HG02623 (cell line): ENCODE measurements at regions not wholly inside any gene's neighbourhood (a gene's known extent, or its start where the extent isn't known, plus 50 kb on each side); places are given as distances from the start of the nearest gene placed in this dataset.

Experiments used
- ATAC-seq: cut with Tn5 transposase; IDR thresholded peaks from one replicate; pipeline ENCODE4 v1.9.1; 2021; ENCODE audit warnings: moderate library complexity; ENCODE audit not compliant: unreplicated experiment

- peak; percentile 99 for ATAC-seq
Observed at GRCh38 chr15:100703032-100703578, 100.7 kb downstream of the ASB7 start.

DNA sequence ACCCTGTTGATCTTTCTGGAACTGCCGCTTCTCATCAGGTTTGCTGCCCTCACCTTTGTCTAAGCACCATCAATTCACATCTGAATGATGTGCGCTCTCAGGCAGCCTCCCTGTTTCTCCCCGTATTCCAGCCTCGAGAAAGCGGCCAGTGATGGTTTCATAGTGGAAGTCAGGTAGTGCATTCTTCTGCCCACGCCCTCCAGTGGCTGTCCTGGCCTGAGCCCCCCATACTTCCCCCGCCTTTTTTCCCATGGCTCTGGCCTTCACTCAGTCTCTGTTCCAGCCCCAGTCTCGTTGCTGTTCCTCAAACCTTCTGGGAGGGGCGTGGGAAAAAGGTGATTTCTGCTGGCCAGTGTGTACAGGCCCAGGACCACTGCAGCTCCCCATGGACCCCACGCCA, 101.3 kb downstream of the ASB7 start:
- ATAC-seq, result no peak

DNA sequence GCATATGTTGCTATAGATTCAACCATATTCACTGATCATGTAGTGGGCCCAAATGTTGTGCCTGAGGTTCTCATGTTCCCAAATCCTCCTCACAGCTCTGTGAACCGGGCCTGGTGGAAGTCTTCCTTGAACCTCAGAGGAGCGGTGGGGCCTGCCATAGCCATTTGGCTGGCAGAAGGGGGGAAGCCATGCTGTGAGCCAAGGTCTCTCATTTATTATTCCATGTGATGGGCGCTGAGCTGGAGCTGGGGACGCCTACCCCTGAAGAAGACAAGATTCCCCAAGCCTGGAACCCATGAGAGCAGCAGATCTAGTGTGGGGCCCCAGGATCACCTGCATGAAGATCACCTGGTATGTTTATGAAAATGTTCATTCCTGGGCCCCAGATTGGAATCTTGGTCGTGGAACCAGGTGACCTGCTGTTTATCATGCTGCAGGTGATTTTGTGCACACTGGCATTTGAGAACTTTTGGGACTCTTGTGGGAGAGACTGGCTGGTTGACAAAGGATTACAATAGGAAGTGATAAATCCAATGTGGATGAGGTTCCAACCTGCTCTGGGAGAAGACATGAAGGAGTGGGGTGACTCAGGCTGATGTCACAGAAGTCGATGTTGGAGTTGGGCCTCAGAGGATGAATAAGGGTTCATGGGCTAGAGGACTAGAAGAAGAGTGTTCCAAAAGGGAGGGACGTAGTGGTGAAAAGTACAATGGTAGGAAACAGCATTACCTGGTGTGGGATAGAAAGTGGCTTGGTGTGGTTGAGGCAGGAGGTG, 102.1 kb downstream of the ASB7 start:
- no peak for ATAC-seq

DNA sequence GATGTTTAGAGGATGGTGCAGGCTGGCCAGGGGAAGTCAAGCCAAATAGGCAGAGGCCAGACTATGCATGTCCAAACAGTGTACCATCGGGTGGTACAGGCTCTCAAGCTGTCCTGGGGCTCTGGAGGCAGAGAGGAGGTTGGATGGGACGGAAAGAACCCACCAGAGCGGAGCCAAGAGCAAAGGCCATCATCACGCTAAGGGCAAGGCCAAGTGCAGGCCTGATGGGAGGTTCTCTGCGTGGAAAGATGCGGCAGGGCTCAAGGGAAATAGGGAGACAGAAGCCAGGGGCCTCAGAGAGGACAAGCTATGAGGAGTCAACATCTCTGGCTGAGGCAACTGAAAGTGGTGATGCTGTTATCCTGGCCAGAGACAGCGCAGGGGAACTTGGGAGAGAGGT, 102.7 kb downstream of the ASB7 start:
- no peak for ATAC-seq

- ATAC-seq, result no peak
Observed at GRCh38 chr15:100705841-100706240, 103.5 kb downstream of the ASB7 start.

- no peak for ATAC-seq
Observed at GRCh38 chr15:100707229-100707628, 104.8 kb downstream of the ASB7 start.

DNA sequence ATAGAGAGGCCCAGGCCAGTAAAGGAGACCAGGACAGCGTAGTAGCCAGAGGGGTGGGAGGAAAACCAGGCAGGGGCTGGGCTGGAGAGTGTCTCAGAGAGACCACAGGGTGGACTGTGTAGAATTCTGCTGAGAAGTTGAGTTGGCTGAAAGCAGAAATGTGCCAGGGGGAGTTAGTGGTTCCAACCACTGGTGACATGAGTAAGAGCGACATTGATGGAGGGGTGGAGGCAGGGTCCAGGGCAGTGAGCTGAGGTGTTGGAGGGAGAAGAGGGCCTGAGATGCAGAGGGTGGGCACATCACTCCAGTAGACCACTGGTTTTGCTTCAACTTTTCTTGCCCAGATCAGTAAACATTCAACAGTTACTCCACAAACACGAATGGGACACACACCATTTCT, 106.5 kb downstream of the ASB7 start:
- no peak for ATAC-seq

DNA sequence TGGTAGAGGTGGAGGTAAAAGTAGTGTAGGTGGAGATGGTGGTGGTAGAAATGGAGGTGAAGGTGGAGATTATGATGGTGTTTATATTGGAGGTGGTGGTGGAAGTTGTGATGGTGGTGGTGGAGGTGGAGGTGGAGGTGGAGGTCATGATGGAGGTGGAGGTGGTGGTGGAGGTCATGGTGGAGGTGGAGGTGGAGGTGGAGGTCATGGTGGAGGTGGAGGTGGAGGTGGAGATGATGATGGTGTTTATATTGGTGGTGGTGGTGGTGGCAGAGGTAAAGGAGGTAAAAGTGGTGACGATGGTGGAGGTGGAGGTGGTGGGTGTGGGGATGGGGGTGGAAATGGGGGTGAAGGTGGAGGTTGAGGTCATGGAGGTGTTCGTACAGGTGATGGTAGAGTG, 107.8 kb downstream of the ASB7 start:
- no peak for ATAC-seq

DNA sequence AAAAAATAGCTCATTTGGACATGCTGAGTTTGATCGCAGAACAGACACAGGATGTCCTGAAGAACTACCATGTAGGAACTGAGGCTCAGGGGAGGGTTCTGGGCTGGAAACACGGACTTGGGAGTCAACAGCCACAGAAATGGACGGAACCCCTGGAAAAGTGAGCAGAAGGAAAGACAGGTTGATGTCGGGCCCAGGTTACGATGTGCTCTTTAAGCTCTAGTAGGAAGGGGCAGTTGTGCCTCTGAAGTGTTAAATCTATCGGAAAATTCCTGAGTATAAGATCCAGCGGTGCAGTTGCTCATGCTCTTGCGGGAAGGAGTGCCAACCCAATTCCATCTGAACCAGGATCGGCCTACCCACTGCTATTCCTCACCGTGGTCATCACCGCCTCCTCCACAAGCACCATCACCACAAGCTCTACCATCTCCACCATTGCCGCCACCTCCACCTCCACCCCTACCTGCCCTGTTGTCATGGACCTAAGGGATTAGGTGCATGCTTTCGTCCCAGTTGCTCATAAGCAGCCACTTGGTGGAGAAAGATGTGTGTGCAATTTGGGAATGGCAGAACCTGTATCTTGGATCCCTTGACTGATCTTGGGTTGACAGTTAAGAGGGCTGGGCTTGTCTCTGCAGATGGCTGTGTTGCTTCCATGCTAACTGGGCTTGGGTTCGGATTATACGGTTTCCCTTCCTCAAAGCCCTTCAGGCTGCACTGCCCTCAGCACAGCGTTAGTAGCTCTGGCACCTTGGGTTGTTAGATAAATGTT, 108.5 kb downstream of the ASB7 start:
- no peak for ATAC-seq

GRCh38 chr15:100711516-100712021, 109.2 kb downstream of the ASB7 start:
- no peak for ATAC-seq

GRCh38 chr15:100712226-100712625, 109.8 kb downstream of the ASB7 start:
- no peak for ATAC-seq

- no peak for ATAC-seq
Observed at GRCh38 chr15:100713163-100713867, 110.9 kb downstream of the ASB7 start.

DNA sequence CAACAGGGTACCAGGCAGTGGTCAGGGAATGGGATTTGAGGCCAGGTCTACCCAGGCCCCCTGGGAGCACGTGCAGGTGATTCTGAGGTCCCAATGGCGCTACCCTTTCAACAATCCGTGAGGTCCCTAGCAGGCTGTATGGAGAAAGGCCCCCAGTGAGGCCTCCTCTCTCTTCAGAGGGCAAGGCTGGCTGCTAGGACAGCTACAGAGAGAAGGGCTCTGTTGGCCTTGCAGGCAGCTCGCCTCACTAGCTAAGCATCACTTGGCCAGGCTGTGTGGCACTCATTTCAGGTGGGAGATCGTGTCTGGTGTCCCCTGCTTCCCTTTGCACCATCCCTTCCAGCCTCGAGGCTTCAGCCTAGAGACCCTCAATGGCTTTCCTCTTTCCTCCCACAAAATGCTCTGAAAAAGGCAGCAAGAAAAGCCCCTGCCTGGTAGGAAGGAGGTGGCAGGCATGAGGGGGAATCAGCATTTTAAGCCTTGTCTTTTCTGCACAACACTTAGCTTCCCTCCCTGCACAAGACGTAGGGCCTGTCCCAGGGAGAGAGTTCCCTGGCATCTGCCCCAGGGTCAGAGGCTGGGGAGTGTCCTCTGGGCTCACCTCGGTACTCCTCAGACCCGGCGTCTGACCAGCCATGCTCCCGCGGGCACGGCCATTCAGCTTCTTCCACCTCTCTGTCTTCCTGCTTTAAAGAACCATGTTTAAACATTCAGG, 111.8 kb downstream of the ASB7 start:
- no peak for ATAC-seq

- ATAC-seq, result no peak
Observed at GRCh38 chr15:100714749-100715342, 112.5 kb downstream of the ASB7 start.

- ATAC-seq, result no peak
Observed at GRCh38 chr15:100715571-100716455, 113.4 kb downstream of the ASB7 start.

DNA sequence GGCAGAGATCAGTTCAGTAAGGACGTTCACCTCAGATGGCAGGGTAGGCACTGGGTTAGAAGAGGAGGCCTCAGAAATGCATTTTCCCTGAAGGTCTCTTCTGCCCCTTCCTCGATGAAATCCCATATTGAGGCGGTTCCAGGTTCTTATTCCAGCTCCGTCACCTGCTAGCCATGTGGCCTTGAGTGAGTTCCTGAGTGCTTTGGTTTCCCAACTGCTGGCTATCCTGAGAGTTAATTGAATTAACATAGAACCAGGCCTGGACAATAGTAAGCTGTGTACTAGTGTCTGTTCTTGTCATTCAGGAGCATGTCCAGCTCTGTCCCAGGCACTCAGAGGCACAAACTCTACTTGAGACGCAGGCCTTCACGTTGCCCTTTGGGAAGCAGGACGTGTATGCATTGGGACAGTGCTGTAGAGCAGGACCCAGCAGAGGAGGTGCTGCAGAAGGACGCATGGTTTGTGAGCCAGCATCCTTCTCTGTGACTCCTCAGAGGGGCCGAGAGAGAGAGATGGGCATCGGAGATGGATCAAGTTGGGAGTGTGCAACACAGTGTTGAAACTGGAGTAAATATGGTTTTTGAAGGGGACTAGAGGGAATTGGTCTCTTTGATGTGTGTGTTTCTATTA, 114.2 kb downstream of the ASB7 start:
- ATAC-seq, result no peak

DNA sequence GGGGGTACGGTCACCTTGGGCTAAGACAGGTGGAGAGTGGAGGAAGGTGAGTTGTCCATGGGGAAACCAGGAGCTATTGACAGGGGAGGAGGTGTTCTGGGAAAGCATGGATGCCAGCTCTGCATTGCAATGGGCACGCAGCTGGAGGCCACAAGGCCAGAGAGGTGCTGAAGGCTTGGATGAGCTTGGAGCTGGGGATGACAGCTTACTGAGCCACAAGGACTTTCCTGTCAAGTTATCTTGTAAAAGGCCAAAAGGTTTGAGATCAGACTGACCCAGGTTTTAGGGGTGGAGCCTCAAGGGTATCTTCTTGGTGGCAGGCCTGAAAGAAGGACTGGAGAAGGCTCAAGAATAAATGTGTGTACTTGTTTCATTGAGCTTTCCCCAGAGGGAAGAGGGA, 115.2 kb downstream of the ASB7 start:
- no peak for ATAC-seq

DNA sequence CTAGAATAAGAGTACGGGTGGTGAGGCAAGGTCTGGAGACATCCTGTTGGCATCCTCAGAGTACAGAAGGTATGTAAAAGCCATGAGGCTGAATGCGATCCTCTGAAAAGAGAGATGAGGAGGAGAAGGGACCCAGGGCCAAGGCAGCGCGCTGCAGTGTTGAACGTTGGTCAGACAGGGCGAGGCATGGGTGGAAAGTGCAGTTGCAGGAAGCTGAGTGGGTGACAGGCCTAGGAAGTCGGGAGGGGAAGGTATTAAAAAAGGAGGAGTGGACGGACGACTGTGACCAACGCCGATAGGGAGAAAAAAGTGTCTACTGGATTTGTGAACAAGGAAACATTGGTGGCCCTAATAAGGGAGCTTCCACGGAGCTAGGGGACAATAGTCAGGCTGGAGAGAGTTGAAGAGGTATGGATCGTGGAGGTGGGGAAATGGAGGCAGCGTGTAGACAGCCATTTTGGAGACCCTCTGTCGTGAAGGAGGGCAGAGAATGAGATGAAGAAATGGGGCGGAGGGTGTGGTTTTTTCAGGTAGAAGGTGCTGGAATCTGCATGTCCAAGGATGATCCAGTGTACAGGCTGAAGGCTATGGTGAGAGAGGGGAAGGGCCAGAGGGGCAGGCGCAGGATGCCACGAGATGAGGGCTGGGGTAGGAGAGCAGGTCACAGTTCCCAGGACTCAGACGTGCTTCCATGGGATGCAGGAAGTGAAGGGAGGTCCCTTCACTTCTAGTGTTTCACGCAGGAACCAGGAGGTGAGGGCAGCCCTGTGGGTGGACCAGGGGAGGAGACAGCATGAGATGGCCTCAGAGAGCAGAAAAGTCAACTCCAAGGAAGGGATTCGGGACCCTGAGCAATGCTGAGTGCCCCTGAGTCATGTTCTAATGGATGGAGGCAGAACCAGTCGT, 115.9 kb downstream of the ASB7 start:
- no peak for ATAC-seq
